ENCODE measurements at regions not wholly inside any gene's neighbourhood (a gene's known extent, or its start where the extent isn't known, plus 50 kb on each side); places are given as distances from the start of the nearest gene placed in this dataset.

- POLR2A ChIA-PET, result no interaction called here
- DNase-seq (no peak), ATAC-seq (no peak)
- Mint-ChIP-seq H3K9me3 (ENCODE audit: low read depth) (peaks cover 9% of the 10 kb centered on the region), H3K4me1 (no peaks in the 10 kb centered on the region), H3K4me3 (no peak overlapping the region), H3K27ac (no peak overlapping the region), H3K27me3 (no peaks in the 10 kb centered on the region), H3K36me3 (ENCODE audit: low read depth) (no peaks in the 10 kb centered on the region)
- intact Hi-C loops (cut with DNase I, micrococcal nuclease), result no loop called here
- CTCF ChIA-PET, result no interaction called here
Measured at GRCh38 chr2:22701561-22702160, 683.3 kb upstream of the KLHL29 start.

- ATAC-seq, result no peak
- H3K4me3 Mint-ChIP-seq, result no peak overlapping the region
- no peaks in the 10 kb centered on the region for H3K4me1 Mint-ChIP-seq
- no peak overlapping the region for H3K27ac Mint-ChIP-seq
- peaks cover 9% of the 10 kb centered on the region for H3K9me3 Mint-ChIP-seq (ENCODE audit: low read depth)
- no peaks in the 10 kb centered on the region for H3K27me3 Mint-ChIP-seq
- DNase-seq, result no peak
- intact Hi-C loops (cut with DNase I, micrococcal nuclease), result no loop called here
- H3K36me3 Mint-ChIP-seq (ENCODE audit: low read depth), result no peaks in the 10 kb centered on the region
- CTCF ChIA-PET, result no interaction called here
- POLR2A ChIA-PET, result no interaction called here
Measured at GRCh38 chr2:22703286-22703920, 681.6 kb upstream of the KLHL29 start.

DNA sequence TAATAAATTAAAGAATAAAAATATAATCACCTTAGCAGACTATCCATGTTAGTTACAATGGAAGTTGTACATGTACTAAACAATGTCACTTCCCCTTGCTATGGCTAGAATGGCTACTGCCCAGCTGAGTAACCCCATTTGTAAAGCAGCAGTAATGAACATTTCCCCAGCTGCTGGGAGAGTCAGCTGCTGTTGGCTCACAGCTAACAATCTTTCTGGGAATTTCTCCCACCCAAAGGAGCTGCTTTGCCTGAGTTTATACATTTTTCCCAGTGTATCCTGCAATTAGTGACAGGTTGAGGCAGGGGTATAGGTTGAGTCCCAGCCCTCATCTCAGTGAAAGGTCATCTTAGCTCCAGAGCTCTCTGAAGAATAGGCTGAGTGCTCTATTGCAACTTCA is 665.6 kb upstream of the KLHL29 start:
- intact Hi-C loops (cut with DNase I, micrococcal nuclease), result no loop called here
- no peak overlapping the region for H3K4me3 Mint-ChIP-seq
- H3K4me1 Mint-ChIP-seq, result no peaks in the 10 kb centered on the region
- H3K27ac Mint-ChIP-seq, result no peak overlapping the region
- H3K9me3 Mint-ChIP-seq (ENCODE audit: low read depth), result peaks cover 12% of the 10 kb centered on the region
- no peak for DNase-seq
- no peaks in the 10 kb centered on the region for H3K27me3 Mint-ChIP-seq
- ChIA-PET POLR2A (no interaction called here), CTCF (no interaction called here)
- no peaks in the 10 kb centered on the region for H3K36me3 Mint-ChIP-seq (ENCODE audit: low read depth)
- ATAC-seq, result no peak

GRCh38 chr2:22729466-22729865 is 655.5 kb upstream of the KLHL29 start:
- POLR2A ChIA-PET, result no interaction called here
- DNase-seq (no peak), ATAC-seq (no peak)
- CTCF ChIA-PET, result no interaction called here
- intact Hi-C loops (cut with DNase I, micrococcal nuclease), result no loop called here
- Mint-ChIP-seq H3K36me3 (ENCODE audit: low read depth) (no peaks in the 10 kb centered on the region), H3K4me3 (no peak overlapping the region), H3K4me1 (no peaks in the 10 kb centered on the region), H3K9me3 (ENCODE audit: low read depth) (peaks cover 5% of the 10 kb centered on the region), H3K27ac (no peak overlapping the region), H3K27me3 (no peaks in the 10 kb centered on the region)

- intact Hi-C loops (cut with DNase I, micrococcal nuclease), result no loop called here
- ChIA-PET CTCF (no interaction called here), POLR2A (no interaction called here)
- Mint-ChIP-seq H3K27me3 (no peaks in the 10 kb centered on the region), H3K36me3 (ENCODE audit: low read depth) (no peaks in the 10 kb centered on the region), H3K27ac (no peak overlapping the region), H3K9me3 (ENCODE audit: low read depth) (peaks cover 5% of the 10 kb centered on the region), H3K4me1 (no peaks in the 10 kb centered on the region), H3K4me3 (no peak overlapping the region)
- DNase-seq (no peak), ATAC-seq (no peak)
Measured at GRCh38 chr2:22734373-22735045, 650.5 kb upstream of the KLHL29 start.

DNA sequence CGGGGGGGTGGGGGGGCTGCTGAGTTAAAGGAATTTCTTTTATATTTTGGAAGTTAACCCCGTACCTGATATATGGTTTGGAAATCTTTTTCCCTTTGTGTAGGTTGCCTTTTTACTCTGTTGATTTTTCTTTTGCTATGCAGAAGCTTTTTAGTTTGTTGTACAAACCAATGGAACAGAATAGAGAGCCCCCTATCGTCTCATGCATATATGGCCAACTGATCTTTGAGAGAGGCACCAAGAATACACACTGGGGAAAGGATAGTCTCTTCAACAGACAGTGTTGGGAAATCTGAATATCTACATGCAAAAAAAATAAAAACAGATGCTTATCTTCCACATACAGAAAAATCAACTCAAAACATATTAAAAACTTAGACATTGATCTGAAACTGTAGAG is 647.8 kb upstream of the KLHL29 start:
- Mint-ChIP-seq H3K4me3 (no peak overlapping the region), H3K9me3 (ENCODE audit: low read depth) (no peaks in the 10 kb centered on the region), H3K36me3 (ENCODE audit: low read depth) (no peaks in the 10 kb centered on the region), H3K4me1 (no peaks in the 10 kb centered on the region), H3K27me3 (no peaks in the 10 kb centered on the region), H3K27ac (no peak overlapping the region)
- ATAC-seq, result no peak
- intact Hi-C loops (cut with DNase I, micrococcal nuclease), result no loop called here
- no peak for DNase-seq
- POLR2A ChIA-PET, result no interaction called here
- CTCF ChIA-PET, result no interaction called here

GRCh38 chr2:22741216-22741615 is 643.8 kb upstream of the KLHL29 start:
- POLR2A ChIA-PET, result no interaction called here
- ATAC-seq, result no peak
- intact Hi-C loops (cut with DNase I, micrococcal nuclease), result no loop called here

DNA sequence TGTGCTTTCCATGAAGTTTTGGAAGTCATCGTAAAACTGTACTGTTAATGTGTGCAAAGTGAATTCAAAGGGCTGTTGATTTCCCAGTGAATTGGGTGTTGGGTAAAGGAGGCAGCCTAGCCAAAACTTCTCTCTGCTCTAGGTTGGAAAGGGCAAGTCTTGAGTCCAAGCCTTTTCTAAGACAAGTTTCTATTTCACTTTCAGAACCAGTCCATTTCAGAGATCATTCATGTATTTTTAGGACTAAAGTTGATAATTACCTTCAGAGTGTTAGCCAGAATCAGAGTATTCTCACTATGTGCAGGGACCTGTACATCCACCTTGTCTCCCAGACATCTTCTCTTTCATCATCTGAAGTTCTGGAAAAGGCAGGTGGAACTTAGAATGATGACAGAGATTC is 636.1 kb upstream of the KLHL29 start:
- Mint-ChIP-seq H3K36me3 (ENCODE audit: low read depth) (no peaks in the 10 kb centered on the region), H3K27ac (no peak overlapping the region), H3K9me3 (ENCODE audit: low read depth) (no peaks in the 10 kb centered on the region), H3K4me3 (no peak overlapping the region), H3K27me3 (no peaks in the 10 kb centered on the region), H3K4me1 (no peaks in the 10 kb centered on the region)
- intact Hi-C loops (cut with DNase I, micrococcal nuclease), result no loop called here
- ChIA-PET CTCF (no interaction called here), POLR2A (no interaction called here)
- DNase-seq, result no peak
- no peak for ATAC-seq

More at GRCh38 chr2:22741216-22741615, 643.8 kb upstream of the KLHL29 start:
- H3K27ac Mint-ChIP-seq, result no peak overlapping the region
- H3K4me1 Mint-ChIP-seq, result no peaks in the 10 kb centered on the region
- no peaks in the 10 kb centered on the region for H3K36me3 Mint-ChIP-seq (ENCODE audit: low read depth)
- no peaks in the 10 kb centered on the region for H3K27me3 Mint-ChIP-seq
- H3K4me3 Mint-ChIP-seq, result no peak overlapping the region
- no peaks in the 10 kb centered on the region for H3K9me3 Mint-ChIP-seq (ENCODE audit: low read depth)
- CTCF ChIA-PET, result no interaction called here
- no peak for DNase-seq

DNA sequence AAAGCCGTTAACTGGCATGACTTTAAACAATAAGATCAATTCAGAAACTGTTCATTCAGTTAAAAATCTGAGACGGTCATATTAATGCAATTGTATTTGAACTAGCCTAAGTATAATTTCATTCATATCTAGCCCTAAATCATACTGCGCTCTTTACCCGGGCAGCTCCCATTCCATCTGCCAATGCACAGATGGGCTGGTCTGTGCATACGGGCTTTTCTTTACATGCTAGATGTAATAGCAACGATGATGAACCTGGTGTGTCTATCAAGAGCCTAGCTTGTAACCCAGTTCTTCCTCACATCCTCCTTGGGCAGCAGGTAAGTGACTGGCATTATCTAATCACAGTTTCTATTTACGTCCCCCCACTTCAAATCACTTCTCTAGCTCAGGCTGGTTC is 631.5 kb upstream of the KLHL29 start:
- POLR2A ChIA-PET, result no interaction called here
- H3K9me3 Mint-ChIP-seq (ENCODE audit: low read depth), result no peaks in the 10 kb centered on the region
- CTCF ChIA-PET, result no interaction called here
- H3K27ac Mint-ChIP-seq, result no peak overlapping the region
- no peaks in the 10 kb centered on the region for H3K27me3 Mint-ChIP-seq
- ATAC-seq (no peak), DNase-seq (no peak)
- no peaks in the 10 kb centered on the region for H3K36me3 Mint-ChIP-seq (ENCODE audit: low read depth)
- no peaks in the 10 kb centered on the region for H3K4me1 Mint-ChIP-seq
- intact Hi-C loops (cut with DNase I, micrococcal nuclease), result no loop called here
- H3K4me3 Mint-ChIP-seq, result no peak overlapping the region

DNA sequence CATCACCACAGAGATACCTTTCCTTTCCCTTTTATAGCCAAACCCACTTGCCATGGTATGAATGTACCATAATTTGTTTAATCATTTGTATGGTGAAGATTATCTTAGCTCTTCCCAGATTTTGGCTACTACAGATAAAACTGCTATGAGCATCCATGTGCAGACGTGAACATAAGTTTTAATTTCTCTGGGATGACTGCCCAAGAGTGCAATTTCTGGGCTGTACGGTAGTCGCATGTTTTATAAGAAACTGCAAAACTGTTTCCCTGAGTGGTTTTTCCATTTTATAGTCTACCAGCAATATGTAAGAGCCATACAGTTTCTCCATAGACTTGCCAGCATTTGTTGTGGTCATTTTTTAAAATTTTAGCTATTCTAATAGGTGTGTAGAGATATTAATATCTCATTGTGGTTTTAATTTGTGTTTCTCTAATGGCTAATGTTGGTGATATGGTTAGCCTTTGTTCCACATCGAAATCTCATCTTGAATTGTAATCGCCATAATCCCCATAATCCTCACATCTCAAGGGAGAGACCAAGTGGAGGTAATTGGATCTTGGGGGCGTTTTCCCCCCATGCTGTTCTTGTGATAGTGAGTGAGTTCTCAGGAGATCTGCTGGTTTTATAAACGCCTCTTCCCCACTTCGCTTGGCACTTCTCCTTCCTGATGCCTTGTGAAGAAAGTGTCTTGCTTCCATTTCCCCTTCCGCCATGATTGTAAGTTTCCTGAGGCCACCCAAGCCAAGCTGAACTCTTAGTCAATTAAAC is 628.5 kb upstream of the KLHL29 start:
- Mint-ChIP-seq H3K4me1 (no peaks in the 10 kb centered on the region), H3K27me3 (no peaks in the 10 kb centered on the region), H3K36me3 (ENCODE audit: low read depth) (no peaks in the 10 kb centered on the region), H3K27ac (no peak overlapping the region), H3K9me3 (ENCODE audit: low read depth) (no peaks in the 10 kb centered on the region), H3K4me3 (no peak overlapping the region)
- CTCF ChIA-PET, result no interaction called here
- DNase-seq (no peak), ATAC-seq (no peak)
- POLR2A ChIA-PET, result no interaction called here
- intact Hi-C loops (cut with DNase I, micrococcal nuclease), result no loop called here

DNA sequence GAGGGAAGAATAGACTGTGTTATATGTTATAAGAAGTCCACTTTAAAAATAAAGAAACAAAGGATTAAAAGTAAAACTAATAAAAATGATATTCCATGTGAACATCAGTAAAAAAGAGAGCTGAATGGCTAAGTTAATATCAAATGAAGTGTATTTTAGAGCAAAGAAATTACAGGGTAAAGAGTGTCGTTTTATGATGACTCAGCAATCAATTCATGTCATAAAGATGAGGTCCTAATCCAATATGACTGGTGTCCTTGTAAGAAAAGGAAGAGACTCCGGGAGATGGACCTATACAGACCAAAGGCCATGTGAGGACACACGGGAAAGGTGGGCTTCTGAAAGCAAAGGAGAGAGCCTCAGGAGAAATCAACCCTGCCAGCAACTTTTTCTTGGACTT is 615.5 kb upstream of the KLHL29 start:
- DNase-seq (no peak), ATAC-seq (no peak)
- ChIA-PET POLR2A (no interaction called here), CTCF (interaction anchor here (0.6 kb wide), 1 partner anchor 1494 kb away, joined by 3 read pairs; no protein-coding TSS in a partner anchor)
- Mint-ChIP-seq H3K27ac (no peak overlapping the region), H3K9me3 (ENCODE audit: low read depth) (peaks cover 3% of the 10 kb centered on the region), H3K4me1 (no peaks in the 10 kb centered on the region), H3K4me3 (no peak overlapping the region), H3K36me3 (ENCODE audit: low read depth) (no peaks in the 10 kb centered on the region), H3K27me3 (no peaks in the 10 kb centered on the region)
- intact Hi-C loops (cut with DNase I, micrococcal nuclease), result no loop called here

GRCh38 chr2:22784566-22784965 is 600.4 kb upstream of the KLHL29 start:
- ChIA-PET POLR2A (no interaction called here), CTCF (no interaction called here)
- no peak for ATAC-seq
- Mint-ChIP-seq H3K36me3 (ENCODE audit: low read depth) (no peaks in the 10 kb centered on the region), H3K27me3 (no peaks in the 10 kb centered on the region), H3K4me3 (no peak overlapping the region), H3K27ac (no peak overlapping the region), H3K9me3 (ENCODE audit: low read depth) (peaks cover 5% of the 10 kb centered on the region), H3K4me1 (no peaks in the 10 kb centered on the region)
- no peak for DNase-seq
- intact Hi-C loops (cut with DNase I, micrococcal nuclease), result no loop called here

Data from activated CD4-positive, alpha-beta T cell treated with anti-CD3 and anti-CD28 coated beads for 36 hours (primary cell).